ENCODE measurements at regions not wholly inside any gene's neighbourhood (a gene's known extent, or its start where the extent isn't known, plus 50 kb on each side); places are given as distances from the start of the nearest gene placed in this dataset.

- intact Hi-C loops (cut with micrococcal nuclease) = no loop called here
These were observed 123.2 kb upstream of the LHX1 start for GRCh38 chr17:36813957-36814563.

DNA sequence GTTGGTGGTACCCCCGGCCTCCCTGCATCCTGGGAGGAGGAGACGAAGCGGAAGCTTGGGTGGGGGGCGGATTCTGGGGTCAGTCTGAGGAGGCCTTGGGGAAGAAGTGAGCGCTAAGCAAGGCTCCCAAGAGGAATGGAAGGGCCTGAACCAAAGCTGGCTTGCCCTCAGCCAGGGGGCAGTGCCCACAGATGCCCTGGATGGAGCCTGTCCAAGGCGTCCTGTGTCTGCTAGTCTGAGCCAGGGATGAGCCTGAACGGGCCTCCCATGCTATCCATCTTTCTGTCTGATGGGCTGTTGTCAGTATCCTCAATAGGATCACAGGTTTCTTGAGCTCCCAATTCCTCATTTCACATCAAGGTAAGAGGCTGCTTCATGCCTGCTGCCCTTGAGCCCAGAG lies 122.3 kb upstream of the LHX1 start:
- intact Hi-C loops (cut with micrococcal nuclease) = no loop called here

- intact Hi-C loops (cut with micrococcal nuclease) = no loop called here
These were observed 120.9 kb upstream of the LHX1 start for GRCh38 chr17:36816214-36816906.

- intact Hi-C loops (cut with micrococcal nuclease) = no loop called here
These were observed 120.4 kb upstream of the LHX1 start for GRCh38 chr17:36816907-36817288.

- intact Hi-C loops (cut with micrococcal nuclease) = no loop called here
These were observed 119.7 kb upstream of the LHX1 start for GRCh38 chr17:36817483-36818048.

- intact Hi-C loops (cut with micrococcal nuclease) = no loop called here
These were observed 119.0 kb upstream of the LHX1 start for GRCh38 chr17:36818134-36818825.

- intact Hi-C loops (cut with micrococcal nuclease) = no loop called here
These were observed 113.2 kb upstream of the LHX1 start for GRCh38 chr17:36823850-36824677.

- intact Hi-C loops (cut with micrococcal nuclease) = no loop called here
These were observed 112.6 kb upstream of the LHX1 start for GRCh38 chr17:36824678-36825101.

GRCh38 chr17:36825113-36825512 lies 112.2 kb upstream of the LHX1 start:
- intact Hi-C loops (cut with micrococcal nuclease) = no loop called here

DNA sequence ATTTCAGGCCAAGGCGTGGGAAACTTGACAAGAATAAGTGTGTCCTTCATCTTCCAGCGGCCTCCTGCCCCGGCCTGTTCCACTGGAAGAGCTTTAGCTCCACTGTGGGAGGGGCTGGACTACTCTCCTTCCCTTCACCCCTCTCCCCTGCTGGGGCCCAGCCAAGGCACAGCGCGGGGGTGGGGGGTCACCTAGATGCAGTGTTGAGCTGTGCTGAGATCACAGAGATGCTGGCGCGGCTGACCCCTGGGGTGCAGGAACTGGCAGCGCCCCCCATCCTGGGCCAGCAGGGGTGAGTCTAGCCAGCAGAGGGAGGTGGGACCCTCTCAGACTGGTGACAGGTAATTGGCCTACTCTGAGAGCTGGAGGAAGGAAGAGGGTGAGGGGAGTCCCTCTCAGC lies 111.8 kb upstream of the LHX1 start:
- intact Hi-C loops (cut with micrococcal nuclease) = no loop called here

DNA sequence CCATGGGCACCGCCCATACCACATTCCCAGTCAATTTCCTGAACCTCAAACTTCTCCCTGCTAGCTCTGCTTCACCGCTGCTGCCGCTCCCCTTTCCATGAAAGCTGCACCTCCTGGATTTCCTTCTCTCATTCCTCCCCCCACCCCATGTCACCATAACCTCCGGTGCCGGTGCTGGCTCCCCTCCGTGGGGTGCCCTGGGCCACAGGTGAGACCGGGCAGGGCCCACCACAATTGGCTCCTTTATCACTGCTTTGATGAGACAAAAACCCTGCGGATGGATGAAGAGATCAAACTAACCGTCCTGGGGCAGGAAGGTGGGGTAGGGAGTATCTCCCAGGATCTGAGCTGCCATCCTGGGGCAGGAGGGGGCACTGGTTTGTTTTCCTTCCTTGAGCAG lies 111.3 kb upstream of the LHX1 start:
- intact Hi-C loops (cut with micrococcal nuclease) = no loop called here

GRCh38 chr17:36827081-36827480 lies 110.2 kb upstream of the LHX1 start:
- intact Hi-C loops (cut with micrococcal nuclease) = no loop called here

- intact Hi-C loops (cut with micrococcal nuclease) = no loop called here
These were observed 107.6 kb upstream of the LHX1 start for GRCh38 chr17:36829676-36830075.

- intact Hi-C loops (cut with micrococcal nuclease) = no loop called here
These were observed 104.0 kb upstream of the LHX1 start for GRCh38 chr17:36833279-36833678.

- intact Hi-C loops (cut with micrococcal nuclease) = no loop called here
These were observed 102.2 kb upstream of the LHX1 start for GRCh38 chr17:36835036-36835435.

GRCh38 chr17:36837195-36837938 lies 99.9 kb upstream of the LHX1 start:
- intact Hi-C loops (cut with micrococcal nuclease) = no loop called here

DNA sequence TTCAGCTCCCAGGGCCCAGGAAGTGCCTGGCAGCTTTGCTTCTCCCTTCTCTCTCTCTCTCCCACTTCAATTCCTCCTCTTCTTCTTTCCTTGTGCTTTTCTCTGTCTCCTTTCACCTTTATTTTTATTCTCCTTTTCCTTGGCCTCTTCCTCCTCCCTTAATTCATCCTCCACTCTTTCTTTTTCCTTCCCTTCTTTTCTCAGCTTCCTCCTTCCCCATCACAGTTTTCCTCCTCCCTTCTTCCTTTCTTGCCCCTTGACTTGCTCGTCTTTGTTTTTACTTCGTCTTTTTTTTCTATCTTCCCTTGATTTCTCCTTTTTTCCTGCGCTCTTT lies 99.4 kb upstream of the LHX1 start:
- intact Hi-C loops (cut with micrococcal nuclease) = no loop called here

DNA sequence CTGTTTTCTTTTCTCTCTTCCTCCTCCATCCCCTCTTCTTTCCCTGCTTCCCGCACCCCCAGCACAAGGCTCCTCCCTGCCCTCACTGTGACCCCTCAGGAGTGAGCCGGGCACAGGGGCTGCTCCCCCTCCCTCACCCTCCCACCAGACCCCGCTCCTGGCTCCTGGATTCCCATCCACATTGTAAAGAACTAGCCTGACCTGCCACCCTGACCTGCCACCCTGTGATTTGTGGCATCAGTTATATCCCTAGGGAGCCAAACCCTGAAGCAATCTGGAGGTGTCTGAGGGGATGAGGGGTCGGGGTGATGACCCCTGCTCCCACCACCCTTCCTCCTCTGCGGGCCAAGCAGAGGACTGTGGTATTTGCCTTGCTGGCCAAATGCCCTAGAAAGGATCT lies 98.0 kb upstream of the LHX1 start:
- intact Hi-C loops (cut with micrococcal nuclease) = no loop called here

DNA sequence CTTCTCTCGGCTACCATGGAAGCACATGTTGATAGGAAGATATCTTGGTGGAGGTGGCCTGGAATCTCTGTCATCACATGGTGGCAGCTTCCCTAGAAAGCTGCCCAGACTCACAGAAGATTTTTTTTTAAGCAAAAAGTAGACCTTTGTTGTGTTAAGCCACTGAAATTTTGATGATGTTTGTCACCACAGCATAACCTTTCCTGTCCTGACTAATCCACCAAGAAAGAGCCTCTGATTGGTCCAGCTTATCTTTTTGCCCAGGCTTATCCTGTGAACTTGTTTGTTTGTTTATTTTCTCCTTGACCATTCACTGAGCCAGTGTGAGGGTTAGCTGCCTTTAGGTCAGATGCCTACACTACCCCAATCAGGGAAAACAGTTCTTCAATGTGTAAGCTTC lies 96.5 kb upstream of the LHX1 start:
- intact Hi-C loops (cut with micrococcal nuclease) = no loop called here

DNA sequence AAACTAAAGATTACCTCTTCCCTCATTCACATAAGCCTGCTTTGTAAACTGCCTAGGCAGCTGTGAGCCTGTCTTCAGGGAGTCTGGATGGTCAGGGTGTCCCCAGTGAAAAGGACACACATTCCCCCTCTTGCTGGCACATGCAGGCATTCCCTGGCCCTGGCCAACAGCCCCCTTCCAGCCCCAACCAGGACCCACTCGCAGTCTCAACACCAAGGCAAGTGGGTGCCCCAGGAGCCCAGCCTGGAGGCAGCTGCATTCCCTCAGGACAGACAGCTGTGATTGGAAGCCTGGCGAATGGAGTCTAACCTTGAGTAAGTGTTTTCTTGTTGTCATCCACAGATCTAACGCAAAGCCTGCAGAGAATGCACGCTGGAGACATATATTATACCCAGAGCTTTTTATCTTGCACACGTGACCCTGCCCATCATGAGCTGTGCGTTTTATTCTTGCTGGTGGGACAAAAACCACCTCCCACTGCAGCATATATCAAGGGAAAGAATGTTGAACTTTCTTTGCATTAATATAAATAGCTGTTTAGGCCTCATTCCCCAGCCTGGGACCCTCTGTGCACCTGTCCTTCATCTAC lies 95.0 kb upstream of the LHX1 start:
- intact Hi-C loops (cut with micrococcal nuclease) = no loop called here

Measured in T-helper 1 cell treated with Interleukin-12 subunit alpha and Interleukin-12 subunit beta and Interleukin-4 antibody, amounts not matched to agents 30 ng/mL and 1 ng/mL, for 36 hours (primary cell).